ENCODE measurements at regions not wholly inside any gene's neighbourhood (a gene's known extent, or its start where the extent isn't known, plus 50 kb on each side); places are given as distances from the start of the nearest gene placed in this dataset.

- H3K27me3 ChIP-seq = no peaks in the 10 kb centered on the region
- no peaks in the 10 kb centered on the region for H3K9me3 ChIP-seq
- no peaks in the 10 kb centered on the region for H3K36me3 ChIP-seq
- H3K4me3 ChIP-seq = no peak overlapping the region
- TF ChIP-seq POLR2A (IDR thresholded peaks at IDR 0.05) = no peak
- TF ChIP-seq, protein P1, sequence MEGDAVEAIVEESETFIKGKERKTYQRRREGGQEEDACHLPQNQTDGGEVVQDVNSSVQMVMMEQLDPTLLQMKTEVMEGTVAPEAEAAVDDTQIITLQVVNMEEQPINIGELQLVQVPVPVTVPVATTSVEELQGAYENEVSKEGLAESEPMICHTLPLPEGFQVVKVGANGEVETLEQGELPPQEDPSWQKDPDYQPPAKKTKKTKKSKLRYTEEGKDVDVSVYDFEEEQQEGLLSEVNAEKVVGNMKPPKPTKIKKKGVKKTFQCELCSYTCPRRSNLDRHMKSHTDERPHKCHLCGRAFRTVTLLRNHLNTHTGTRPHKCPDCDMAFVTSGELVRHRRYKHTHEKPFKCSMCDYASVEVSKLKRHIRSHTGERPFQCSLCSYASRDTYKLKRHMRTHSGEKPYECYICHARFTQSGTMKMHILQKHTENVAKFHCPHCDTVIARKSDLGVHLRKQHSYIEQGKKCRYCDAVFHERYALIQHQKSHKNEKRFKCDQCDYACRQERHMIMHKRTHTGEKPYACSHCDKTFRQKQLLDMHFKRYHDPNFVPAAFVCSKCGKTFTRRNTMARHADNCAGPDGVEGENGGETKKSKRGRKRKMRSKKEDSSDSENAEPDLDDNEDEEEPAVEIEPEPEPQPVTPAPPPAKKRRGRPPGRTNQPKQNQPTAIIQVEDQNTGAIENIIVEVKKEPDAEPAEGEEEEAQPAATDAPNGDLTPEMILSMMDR (IDR thresholded peaks at IDR 0.05) = no peak
- H3K27ac ChIP-seq = no peak overlapping the region
- no peaks in the 10 kb centered on the region for H3K4me1 ChIP-seq
- intact Hi-C loops (cut with DNase I) = no loop called here
- WGBS, 2 donors = 52 to 74% methylated on average over 4 to 5 of the region's 5 CpGs
- no peak for DNase-seq
These were observed 303.3 kb upstream of the DAB1 start for GRCh38 chr1:57727121-57727520.

DNA sequence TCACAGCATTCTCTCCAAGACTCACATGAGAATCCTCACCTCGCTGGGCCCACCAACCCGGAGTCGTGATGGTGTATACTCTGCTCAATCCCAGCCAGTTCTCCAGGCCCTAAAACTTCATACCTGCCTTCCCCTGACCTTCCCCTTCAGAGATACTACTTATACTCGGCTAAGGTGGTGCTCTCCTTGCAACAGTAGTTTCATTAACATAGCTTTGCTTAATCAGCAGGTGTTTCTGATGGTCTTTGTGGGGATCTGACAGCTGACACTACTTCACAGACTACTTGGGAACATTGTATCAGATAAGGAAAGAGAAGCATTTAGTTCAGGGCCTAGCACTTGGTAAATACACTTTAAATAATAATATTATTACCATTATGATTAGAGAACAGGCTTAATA, 301.5 kb upstream of the DAB1 start:
- Histone ChIP-seq H3K36me3 (no peaks in the 10 kb centered on the region), H3K27ac (no peak overlapping the region), H3K9me3 (no peaks in the 10 kb centered on the region), H3K4me3 (no peak overlapping the region), H3K4me1 (no peaks in the 10 kb centered on the region), H3K27me3 (no peaks in the 10 kb centered on the region)
- 74 to 93% methylated on average over 4 of the region's 4 CpGs for WGBS, 2 donors
- no peak for TF ChIP-seq POLR2A (IDR thresholded peaks at IDR 0.05)
- TF ChIP-seq, protein P1 (IDR thresholded peaks at IDR 0.05) = no peak
- no peak for DNase-seq
- intact Hi-C loops (cut with DNase I) = no loop called here

- H3K36me3 ChIP-seq = no peaks in the 10 kb centered on the region
- intact Hi-C loops (cut with DNase I) = no loop called here
- H3K4me1 ChIP-seq = no peaks in the 10 kb centered on the region
- WGBS, 2 donors = 71 to 80% methylated on average over 1 of the region's 1 CpG
- no peak for DNase-seq
- no peaks in the 10 kb centered on the region for H3K27me3 ChIP-seq
- no peaks in the 10 kb centered on the region for H3K9me3 ChIP-seq
- H3K4me3 ChIP-seq = no peak overlapping the region
- H3K27ac ChIP-seq = no peak overlapping the region
- no peak for TF ChIP-seq POLR2A (IDR thresholded peaks at IDR 0.05)
- TF ChIP-seq, protein P1 (IDR thresholded peaks at IDR 0.05) = no peak
These were observed 300.7 kb upstream of the DAB1 start for GRCh38 chr1:57724535-57724934.

DNA sequence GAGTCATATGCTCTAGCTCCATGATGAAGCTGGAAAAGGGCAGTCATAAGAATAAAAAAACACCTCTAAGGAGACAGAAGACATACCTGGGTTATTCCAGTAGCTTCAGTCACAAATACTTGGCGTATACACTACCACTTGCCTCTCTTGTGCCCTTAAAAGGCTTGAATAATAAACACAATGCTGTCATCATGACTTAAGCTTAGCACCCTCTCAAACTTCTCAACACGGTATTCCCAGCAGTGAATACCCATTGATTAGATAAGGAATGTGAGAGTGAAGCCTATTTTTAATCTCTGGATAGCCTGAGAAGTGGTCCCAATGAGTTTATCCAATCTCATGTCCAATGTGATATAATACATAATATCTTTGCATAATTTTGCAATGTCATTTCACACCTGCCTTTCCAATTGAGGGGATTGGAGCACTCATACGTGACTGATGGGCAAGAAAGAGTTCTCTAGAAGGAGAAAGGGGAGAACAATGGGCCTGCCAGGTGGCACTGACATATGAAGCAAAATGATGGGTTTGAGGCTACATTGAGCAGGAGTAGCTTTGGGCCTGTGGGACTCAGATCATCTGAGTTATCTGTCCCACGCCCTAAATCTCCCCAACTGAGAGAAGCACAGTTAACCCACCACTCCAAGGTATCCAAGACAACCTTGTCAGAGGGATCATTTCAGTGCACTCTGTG, 298.6 kb upstream of the DAB1 start:
- Histone ChIP-seq H3K27ac (no peak overlapping the region), H3K27me3 (no peaks in the 10 kb centered on the region), H3K4me1 (no peaks in the 10 kb centered on the region), H3K9me3 (no peaks in the 10 kb centered on the region), H3K36me3 (no peaks in the 10 kb centered on the region), H3K4me3 (no peak overlapping the region)
- TF ChIP-seq POLR2A (IDR thresholded peaks at IDR 0.05) = no peak
- TF ChIP-seq, protein P1 (IDR thresholded peaks at IDR 0.05) = no peak
- WGBS, 2 donors = 64 to 69% methylated on average over 4 of the region's 4 CpGs
- intact Hi-C loops (cut with DNase I) = no loop called here
- no peak for DNase-seq

- TF ChIP-seq POLR2A (IDR thresholded peaks at IDR 0.05) = no peak
- TF ChIP-seq, protein P1 (IDR thresholded peaks at IDR 0.05) = no peak
- Histone ChIP-seq H3K27ac (no peak overlapping the region), H3K4me3 (no peak overlapping the region), H3K36me3 (no peaks in the 10 kb centered on the region), H3K27me3 (no peaks in the 10 kb centered on the region), H3K9me3 (no peaks in the 10 kb centered on the region), H3K4me1 (no peaks in the 10 kb centered on the region)
- 85 to 92% methylated on average over 2 of the region's 2 CpGs for WGBS, 2 donors
- intact Hi-C loops (cut with DNase I) = no loop called here
- no peak for DNase-seq
These were observed 297.1 kb upstream of the DAB1 start for GRCh38 chr1:57721001-57721400.
